H1 (cell line): ENCODE measurements at regions not wholly inside any gene's neighbourhood (a gene's known extent, or its start where the extent isn't known, plus 50 kb on each side); places are given as distances from the start of the nearest gene placed in this dataset.

Experiments
- CTCF ChIA-PET: fragments of 300-600 bp; sonication (Branson Sonifier 250); formaldehyde crosslinking; loops from one replicate; lab custom pipeline; 2021; ENCODE audit not compliant: partially characterized antibody; lab: Charles Lee
- POLR2A ChIA-PET: fragments of 300-600 bp; sonication (Branson Sonifier 250); formaldehyde crosslinking; loops from one replicate; lab custom pipeline; 2021; ENCODE audit warnings: inconsistent platforms; ENCODE audit not compliant: partially characterized antibody; lab: Charles Lee
- DNase-seq, 2 experiments: peaks; one replicate each; pipeline versions ENCODE4 v3.0.0 to v3.0.0-alpha.2; 2010 to 2022; ENCODE audit warnings: low spot score in 2 of 2, low read depth in 1 of 2, mixed read lengths in 1 of 2
- FAIRE-seq: peaks from 2 replicates; lab custom pipeline; 2011; peaks lifted over from hg19 to GRCh38; lab: Jason Lieb, UNC
- H2AFZ ChIP-seq: 2 replicates; pipeline ENCODE4 v1.8.1; 2012; ENCODE audit warnings: low read length, inconsistent platforms
- H2AK5ac ChIP-seq: 2 replicates; pipeline ENCODE4 v1.6.1; 2013; ENCODE audit warnings: low read depth, low read length
- H2BK120ac ChIP-seq: replicated peaks from 2 replicates; pipeline ENCODE3; 2013; ENCODE audit warnings: low read depth, low read length, inconsistent platforms
- H2BK12ac ChIP-seq: 2 replicates; pipeline ENCODE4 v1.6.1; 2013; ENCODE audit warnings: low read depth, low read length
- H2BK15ac ChIP-seq: 2 replicates; pipeline ENCODE4 v1.6.1; 2013; ENCODE audit warnings: low read length
- H2BK20ac ChIP-seq: 2 replicates; pipeline ENCODE4 v1.6.1; 2013; ENCODE audit warnings: low read length
- H2BK5ac ChIP-seq: 2 replicates; pipeline ENCODE4 v1.6.1; 2013; ENCODE audit warnings: low read depth, low read length
- H3K14ac ChIP-seq: 2 replicates; pipeline ENCODE4 v1.6.1; 2013; ENCODE audit warnings: inconsistent platforms; ENCODE audit not compliant: insufficient read length
- H3K18ac ChIP-seq: 2 replicates; pipeline ENCODE4 v1.6.1; 2013; ENCODE audit warnings: low read length; ENCODE audit errors: extremely low read depth
- H3K23ac ChIP-seq: 2 replicates; pipeline ENCODE4 v1.6.1; 2013; ENCODE audit warnings: inconsistent platforms; ENCODE audit not compliant: insufficient read length
- H3K23me2 ChIP-seq: 2 replicates; pipeline ENCODE4 v1.6.1; 2013; ENCODE audit warnings: low read depth, low read length
- H3K27ac ChIP-seq: 2 replicates; pipeline ENCODE4 v1.6.1; 2011; ENCODE audit warnings: low read depth, low read length, inconsistent platforms
- H3K27me3 ChIP-seq, 4 experiments: replicated peaks in 1 of 4; 1 replicate in 1 of 4; 2 replicates in 3 of 4; pipeline versions ENCODE4 v1.6.1 to v1.8.1; 2011 to 2013; ENCODE audit warnings: low read length in 3 of 4, mild to moderate bottlenecking in 3 of 4, inconsistent platforms in 2 of 4, mixed read lengths in 2 of 4, moderate library complexity in 1 of 4; ENCODE audit not compliant: control insufficient read depth in 3 of 4, insufficient read depth in 3 of 4; ENCODE audit errors: extremely low read depth in 1 of 4
- H3K36me3 ChIP-seq, 4 experiments: 2 replicates each; pipeline versions ENCODE4 v1.6.1 to v1.8.1; 2011 to 2013; ENCODE audit warnings: mild to moderate bottlenecking in 4 of 4, low read length in 3 of 4, moderate library complexity in 2 of 4, control low read depth in 1 of 4, inconsistent platforms in 1 of 4; ENCODE audit not compliant: insufficient read depth in 4 of 4, control insufficient read depth in 2 of 4
- H3K4ac ChIP-seq: replicated peaks from 2 replicates; pipeline ENCODE3; 2013; ENCODE audit warnings: low read length, low read depth, mixed read lengths, inconsistent platforms; ENCODE audit not compliant: insufficient read length
- H3K4me1 ChIP-seq, 4 experiments: replicated peaks in 1 of 4; 1 replicate in 1 of 4; 2 replicates in 3 of 4; pipeline versions ENCODE4 v1.6.1 to v1.8.1; 2011 to 2013; ENCODE audit warnings: low read length in 3 of 4, inconsistent platforms in 2 of 4, mixed read lengths in 1 of 4; ENCODE audit not compliant: insufficient read depth in 4 of 4, control insufficient read depth in 3 of 4
- H3K4me2 ChIP-seq, 2 experiments: 2 replicates each; pipeline versions ENCODE4 v1.6.1 to v1.8.1; 2011 to 2013; ENCODE audit warnings: low read depth in 2 of 2, low read length in 2 of 2, control low read depth in 1 of 2, inconsistent platforms in 1 of 2, mild to moderate bottlenecking in 1 of 2; ENCODE audit not compliant: insufficient read depth in 1 of 2
- H3K4me3 ChIP-seq, 4 experiments: fragments of 200-600, 300-600 bp in 1 of 4; sonication (generic), shearing (Covaris generic), sonication (Bioruptor Twin) in 1 of 4; 2 replicates each; pipeline versions ENCODE4 v1.5.1 to v1.8.1; 2011 to 2016; ENCODE audit warnings: low read length in 4 of 4, low read depth in 3 of 4, control low read depth in 2 of 4, inconsistent platforms in 2 of 4, mild to moderate bottlenecking in 2 of 4, mixed read lengths in 1 of 4, moderate library complexity in 1 of 4; ENCODE audit not compliant: insufficient read depth in 2 of 4; ENCODE audit errors: extremely low read depth in 1 of 4
- H3K56ac ChIP-seq: replicated peaks from 2 replicates; pipeline ENCODE3; 2013; ENCODE audit warnings: low read depth, mild to moderate bottlenecking, mixed read lengths, low read length, inconsistent platforms; ENCODE audit not compliant: insufficient read length
- H3K79me1 ChIP-seq: 2 replicates; pipeline ENCODE4 v1.6.1; 2013; ENCODE audit warnings: low read depth, low read length, control low read depth
- H3K79me2 ChIP-seq, 2 experiments: 2 replicates each; pipeline versions ENCODE4 v1.6.1 to v1.8.1; 2012 to 2013; ENCODE audit warnings: low read length in 2 of 2, mild to moderate bottlenecking in 2 of 2, inconsistent platforms in 1 of 2; ENCODE audit not compliant: insufficient read depth in 2 of 2, control insufficient read depth in 1 of 2
- H3K9ac ChIP-seq, 4 experiments: replicated peaks in 1 of 4; 1 replicate in 1 of 4; 2 replicates in 3 of 4; pipeline versions ENCODE4 v1.6.1 to v1.8.1; 2011 to 2013; ENCODE audit warnings: low read depth in 3 of 4, low read length in 3 of 4, control low read depth in 2 of 4, mild to moderate bottlenecking in 2 of 4, moderate library complexity in 2 of 4, inconsistent platforms in 1 of 4; ENCODE audit errors: extremely low read depth in 1 of 4
- H3K9me3 ChIP-seq, 2 experiments: 2 replicates each; pipeline versions ENCODE4 v1.6.1 to v1.8.1; 2012 to 2013; ENCODE audit warnings: mild to moderate bottlenecking in 2 of 2, moderate library complexity in 2 of 2, control low read depth in 1 of 2, inconsistent platforms in 1 of 2, low read depth in 1 of 2, low read length in 1 of 2, mixed read lengths in 1 of 2; ENCODE audit not compliant: insufficient read depth in 2 of 2
- H4K20me1 ChIP-seq, 2 experiments: replicated peaks in 1 of 2; 2 replicates each; pipeline versions ENCODE3 to v1.8.1; 2011 to 2013; ENCODE audit warnings: inconsistent platforms in 2 of 2, low read length in 2 of 2, mild to moderate bottlenecking in 1 of 2; ENCODE audit not compliant: insufficient read depth in 2 of 2, control insufficient read depth in 1 of 2
- H4K5ac ChIP-seq: 2 replicates; pipeline ENCODE4 v1.6.1; 2013; ENCODE audit warnings: low read length, low read depth, mixed read lengths, inconsistent platforms; ENCODE audit not compliant: insufficient read length
- H4K8ac ChIP-seq: 2 replicates; pipeline ENCODE4 v1.8.0; 2013; ENCODE audit warnings: mild to moderate bottlenecking, moderate library complexity, low read length, inconsistent platforms; ENCODE audit not compliant: insufficient read depth; ENCODE audit errors: extremely low read depth
- H4K91ac ChIP-seq: replicated peaks from 2 replicates; pipeline ENCODE3; 2013; ENCODE audit warnings: low read length, mixed read lengths, inconsistent platforms; ENCODE audit not compliant: insufficient read length
- CBX8 ChIP-seq: fragments of 300-800, 300-1000 bp; sonication (generic); IDR thresholded peaks from 2 replicates; pipeline ENCODE4 v1.7.1; 2016; ENCODE audit warnings: low read depth, low read length, borderline replicate concordance
- CHD2 ChIP-seq: IDR thresholded peaks from 2 replicates; pipeline ENCODE4 v1.6.1; 2012; ENCODE audit warnings: low read length, improper control_type of control experiment
- CREB1 ChIP-seq: IDR thresholded peaks from 2 replicates; pipeline ENCODE4 v1.6.1; 2012; ENCODE audit warnings: inconsistent platforms
- EGR1 ChIP-seq: IDR thresholded peaks from 2 replicates; pipeline ENCODE4 v1.6.1; 2011; ENCODE audit warnings: low read depth, low read length, borderline replicate concordance
- GTF2F1 ChIP-seq: IDR thresholded peaks from 2 replicates; pipeline ENCODE4 v1.6.1; 2012; ENCODE audit warnings: low read depth, low read length, improper control_type of control experiment, borderline replicate concordance
- NANOG ChIP-seq: IDR thresholded peaks from 2 replicates; pipeline ENCODE4 v1.6.1; 2011; ENCODE audit warnings: low read length, low read depth, mild to moderate bottlenecking, inconsistent platforms; ENCODE audit not compliant: insufficient read depth, poor library complexity, severe bottlenecking
- POLR2A ChIP-seq, 2 experiments: IDR thresholded peaks; 1 replicate in 1 of 2; 2 replicates in 1 of 2; pipeline ENCODE4 v1.6.1; 2011; ENCODE audit warnings: low read depth in 2 of 2, low read length in 2 of 2, mild to moderate bottlenecking in 2 of 2; ENCODE audit errors: control extremely low read depth in 1 of 2
- RFX5 ChIP-seq: IDR thresholded peaks from 2 replicates; pipeline ENCODE4 v1.6.1; 2011; ENCODE audit warnings: low read depth, low read length, improper control_type of control experiment, borderline replicate concordance
- SAP30 ChIP-seq: fragments of 300-600 bp; sonication (generic); IDR thresholded peaks from 2 replicates; pipeline ENCODE4 v1.7.1; 2012; ENCODE audit warnings: low read length, moderate library complexity, mild to moderate bottlenecking, inconsistent platforms; ENCODE audit not compliant: insufficient read depth, insufficient replicate concordance
- SIN3A ChIP-seq, 2 experiments: IDR thresholded peaks in 1 of 2; conservative IDR thresholded peaks in 1 of 2; 2 replicates each; pipeline ENCODE4 v1.6.1; 2011 to 2012; ENCODE audit warnings: low read length in 2 of 2, improper control_type of control experiment in 1 of 2, low read depth in 1 of 2, mild to moderate bottlenecking in 1 of 2
- SIRT6 ChIP-seq: IDR thresholded peaks from one replicate; pipeline ENCODE4 v1.7.1; 2012; ENCODE audit warnings: low read length, inconsistent platforms
- SUZ12 ChIP-seq: fragments of 200-600 bp; sonication (generic); IDR thresholded peaks from 2 replicates; pipeline ENCODE4 v1.6.1; 2012; ENCODE audit warnings: mild to moderate bottlenecking, inconsistent platforms, low read length, moderate library complexity, mixed read lengths
- WGBS, 2 experiments: shearing (Covaris generic) in 1 of 2; methylation state at CpG; one replicate each; pipeline versions ENCODE4 v1.1.6 to v1.1.7; 2013 to 2015; ENCODE audit warnings: low lambda C conversion rate in 2 of 2, mixed read lengths in 2 of 2, inconsistent platforms in 1 of 2, low coverage in 1 of 2, missing lambda C conversion rate in 1 of 2; ENCODE audit not compliant: insufficient replicate concordance in 2 of 2, insufficient coverage in 1 of 2, insufficient read length in 1 of 2; ENCODE audit errors: extremely low coverage in 1 of 2, missing lambda C conversion rate in 1 of 2; 5-methylcytosine and 5-hydroxymethylcytosine counted together
- TF ChIP-seq, protein P1 (sequence below): IDR thresholded peaks from 2 replicates; pipeline ENCODE4 v1.6.1; 2011; ENCODE audit warnings: low read length, improper control_type of control experiment
- TF ChIP-seq, protein P2 (sequence below): IDR thresholded peaks from 2 replicates; pipeline ENCODE4 v1.6.1; 2012; ENCODE audit warnings: inconsistent platforms

DNA sequence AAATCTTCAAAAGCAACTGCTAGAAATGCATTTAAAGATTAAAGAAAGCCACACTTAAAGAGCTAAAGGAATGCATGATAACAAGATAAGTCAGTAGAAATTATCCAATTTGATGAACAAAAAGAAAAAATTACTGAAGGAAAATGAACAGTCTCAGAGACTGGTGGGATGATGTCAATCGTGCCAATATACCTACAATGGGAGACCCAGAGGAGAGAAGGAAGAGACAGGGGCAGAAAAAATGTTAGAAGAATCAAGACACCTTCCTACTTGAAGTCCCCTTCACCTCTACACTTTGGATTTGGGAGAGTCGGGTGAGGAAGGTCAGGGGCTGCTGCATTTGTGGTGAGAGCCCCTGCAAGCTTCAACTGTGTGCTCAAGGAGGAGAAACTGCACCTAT lies 216.3 kb downstream of the BUD13 start:
- Histone ChIP-seq H3K79me2 (no peaks in the 10 kb centered on the region), H3K27me3 (peaks cover 0 to 2% (median 0%) of the 10 kb centered on the region in 4 experiments; a peak in 2 of 7 replicates), H4K5ac (no peak overlapping the region), H2AK5ac (no peak overlapping the region), H3K9ac (no peak overlapping the region), H3K4me3 (no peak overlapping the region), H3K23ac (no peak overlapping the region), H3K27ac (no peak overlapping the region), H3K4me2 (no peak overlapping the region), H3K79me1 (no peaks in the 10 kb centered on the region), H2BK15ac (no peak overlapping the region), H3K14ac (no peak overlapping the region), H4K8ac (no peak overlapping the region), H2BK12ac (no peak overlapping the region), H3K56ac (no peak overlapping the region), H3K4me1 (no peaks in the 10 kb centered on the region), H3K9me3 (no peaks in the 10 kb centered on the region), H3K23me2 (no peaks in the 10 kb centered on the region; the same call in 1 of the 2 replicates), H4K20me1 (no peaks in the 10 kb centered on the region), H2BK5ac (no peak overlapping the region), H3K18ac (no peak overlapping the region), H3K36me3 (no peaks in the 10 kb centered on the region), H2BK20ac (no peak overlapping the region), H3K4ac (no peak overlapping the region), H2AFZ (no peak overlapping the region), H2BK120ac (no peak overlapping the region), H4K91ac (no peak overlapping the region)
- no peak for TF ChIP-seq SIN3A (conservative IDR thresholded peaks at IDR 0.05 in 1 of 2, IDR thresholded peaks at IDR 0.05 in 1 of 2; ENCODE audit: low read depth in 1 of 2, low read length in 2 of 2)
- TF ChIP-seq GTF2F1 = no peak
- TF ChIP-seq SAP30 = no peak
- no peak for TF ChIP-seq RFX5
- TF ChIP-seq SIRT6 = no peak
- TF ChIP-seq CREB1 = no peak
- TF ChIP-seq EGR1 = no peak
- TF ChIP-seq, protein P1, sequence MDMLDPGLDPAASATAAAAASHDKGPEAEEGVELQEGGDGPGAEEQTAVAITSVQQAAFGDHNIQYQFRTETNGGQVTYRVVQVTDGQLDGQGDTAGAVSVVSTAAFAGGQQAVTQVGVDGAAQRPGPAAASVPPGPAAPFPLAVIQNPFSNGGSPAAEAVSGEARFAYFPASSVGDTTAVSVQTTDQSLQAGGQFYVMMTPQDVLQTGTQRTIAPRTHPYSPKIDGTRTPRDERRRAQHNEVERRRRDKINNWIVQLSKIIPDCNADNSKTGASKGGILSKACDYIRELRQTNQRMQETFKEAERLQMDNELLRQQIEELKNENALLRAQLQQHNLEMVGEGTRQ = no peak
- TF ChIP-seq, protein P2, sequence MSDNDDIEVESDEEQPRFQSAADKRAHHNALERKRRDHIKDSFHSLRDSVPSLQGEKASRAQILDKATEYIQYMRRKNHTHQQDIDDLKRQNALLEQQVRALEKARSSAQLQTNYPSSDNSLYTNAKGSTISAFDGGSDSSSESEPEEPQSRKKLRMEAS = no peak
- TF ChIP-seq CHD2 = no peak
- no peak for TF ChIP-seq NANOG
- no peak for TF ChIP-seq SUZ12
- no peak for TF ChIP-seq CBX8
- no peak for TF ChIP-seq POLR2A (IDR thresholded peaks at IDR 0.05; ENCODE audit: control extremely low read depth in 1 of 2, low read depth in 2 of 2, low read length in 2 of 2)
- WGBS, 2 experiments = 87% methylated on average over 2 of the region's 2 CpGs; no CpG with 5 or more reads in 1 of the 2 experiments
- DNase-seq = no peak
- ChIA-PET POLR2A (interaction anchor here (0.9 kb wide), 1 partner anchor 12 kb away, joined by 4 read pairs; no protein-coding TSS in a partner anchor), CTCF (interaction anchor here (0.9 to 1.4 kb wide), 3 partner anchors 25 to 57 kb away, joined by 3 to 4 read pairs (median 3); no protein-coding TSS in a partner anchor)
- no peak for FAIRE-seq
